ENCODE measurements at regions not wholly inside any gene's neighbourhood (a gene's known extent, or its start where the extent isn't known, plus 50 kb on each side); places are given as distances from the start of the nearest gene placed in this dataset.

- DNase-seq (ENCODE audit: low spot score in 2 of 2) (no peak), ATAC-seq (no peak)
- Mint-ChIP-seq H3K27ac (no peak overlapping the region), H3K9me3 (no peaks in the 10 kb centered on the region), H3K36me3 (no peaks in the 10 kb centered on the region)
Observed at GRCh38 chr13:105445796-105446195, 1089.7 kb downstream of the EFNB2 start.

- peak in 1 of 2 donors; percentile 60 for ATAC-seq
- no peak for DNase-seq (ENCODE audit: low spot score in 2 of 2)
- no peaks in the 10 kb centered on the region for H3K9me3 Mint-ChIP-seq
- no peak overlapping the region for H3K27ac Mint-ChIP-seq
- no peaks in the 10 kb centered on the region for H3K36me3 Mint-ChIP-seq
Observed at GRCh38 chr13:105442949-105443699, 1092.3 kb downstream of the EFNB2 start.

DNA sequence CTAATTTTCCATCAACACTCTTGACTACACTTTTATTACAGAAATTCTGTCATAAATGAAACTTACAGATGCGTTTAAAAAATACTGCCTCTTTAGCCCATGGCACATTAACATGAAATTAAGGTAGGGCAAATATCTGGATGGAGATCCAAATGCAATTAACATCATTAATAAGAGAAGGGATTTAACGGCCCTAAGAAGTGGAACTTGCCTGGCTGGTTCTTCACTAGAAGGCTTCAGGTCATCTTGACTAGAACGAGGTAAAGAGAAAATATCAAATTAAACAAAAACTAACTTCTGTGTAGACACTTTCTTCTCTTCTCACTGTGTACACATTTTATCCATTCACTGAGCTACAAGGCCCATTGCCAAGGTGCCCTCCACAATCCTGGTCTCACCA lies 1093.4 kb downstream of the EFNB2 start:
- no peak overlapping the region for H3K27ac Mint-ChIP-seq
- ATAC-seq, result no peak
- H3K36me3 Mint-ChIP-seq, result no peaks in the 10 kb centered on the region
- DNase-seq (ENCODE audit: low spot score in 2 of 2), result no peak
- H3K9me3 Mint-ChIP-seq, result no peaks in the 10 kb centered on the region

DNA sequence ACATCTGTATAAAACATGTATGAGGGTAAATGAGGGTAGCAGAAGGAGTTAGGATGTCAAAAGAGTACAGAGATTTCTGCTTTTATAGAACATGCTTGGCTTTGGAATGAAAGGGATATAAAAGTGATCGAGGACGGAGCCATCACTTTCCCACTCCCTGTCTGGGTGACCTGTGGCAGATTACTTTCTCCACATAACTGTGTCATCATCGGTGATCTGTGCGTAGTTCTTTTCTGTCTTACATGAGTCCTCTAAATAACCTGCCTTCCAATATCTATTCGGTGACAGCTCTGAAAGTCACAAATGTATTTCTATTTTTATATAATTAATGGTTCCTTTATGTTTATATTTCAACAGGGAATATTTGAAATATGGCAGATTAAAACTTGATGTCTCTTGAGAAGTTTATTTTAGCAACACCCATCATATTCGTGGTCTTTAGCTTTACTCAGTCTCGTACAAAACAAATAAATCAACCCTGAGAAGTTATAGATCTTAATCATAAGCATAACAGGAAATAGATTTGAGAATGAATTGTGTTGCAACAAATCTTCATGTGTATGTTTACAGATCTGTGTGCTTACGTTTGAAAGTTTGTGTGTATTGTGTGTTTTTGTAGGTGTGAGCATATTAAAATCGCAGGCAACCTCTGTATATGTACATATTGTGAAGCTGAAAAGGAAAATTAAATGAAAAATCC lies 1094.3 kb downstream of the EFNB2 start:
- no peak overlapping the region for H3K27ac Mint-ChIP-seq

GRCh38 chr13:105436943-105437342 lies 1098.5 kb downstream of the EFNB2 start:
- DNase-seq (ENCODE audit: low spot score in 2 of 2), result no peak
- no peak overlapping the region for H3K27ac Mint-ChIP-seq
- H3K9me3 Mint-ChIP-seq, result no peaks in the 10 kb centered on the region
- no peak for ATAC-seq
- H3K36me3 Mint-ChIP-seq, result no peaks in the 10 kb centered on the region

More for the DNA sequence above, 1094.3 kb downstream of the EFNB2 start:
- H3K9me3 Mint-ChIP-seq, result no peaks in the 10 kb centered on the region
- no peak for ATAC-seq
- DNase-seq (ENCODE audit: low spot score in 2 of 2), result no peak
- no peaks in the 10 kb centered on the region for H3K36me3 Mint-ChIP-seq

DNA sequence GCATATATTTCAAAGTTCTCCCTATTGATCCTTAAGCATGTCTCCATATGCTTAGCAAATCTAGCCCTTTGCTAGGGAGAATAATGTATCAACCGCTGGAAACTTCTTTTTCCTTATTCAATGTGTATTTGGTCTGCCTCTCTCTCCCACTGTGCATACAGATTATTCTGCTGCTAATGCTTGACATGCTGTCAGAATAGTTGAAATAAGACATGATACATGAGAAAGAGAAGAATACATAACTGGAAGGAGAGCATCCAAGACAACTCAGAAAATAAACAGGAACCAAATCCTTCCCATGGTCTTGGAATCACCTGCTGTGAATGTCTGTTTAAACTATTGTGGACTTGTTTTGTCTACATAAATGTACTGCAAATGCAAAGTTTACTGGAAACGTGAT lies 1103.0 kb downstream of the EFNB2 start:
- ATAC-seq, result no peak
- Mint-ChIP-seq H3K36me3 (no peaks in the 10 kb centered on the region), H3K27ac (no peak overlapping the region), H3K9me3 (no peaks in the 10 kb centered on the region)
- no peak for DNase-seq (ENCODE audit: low spot score in 2 of 2)

DNA sequence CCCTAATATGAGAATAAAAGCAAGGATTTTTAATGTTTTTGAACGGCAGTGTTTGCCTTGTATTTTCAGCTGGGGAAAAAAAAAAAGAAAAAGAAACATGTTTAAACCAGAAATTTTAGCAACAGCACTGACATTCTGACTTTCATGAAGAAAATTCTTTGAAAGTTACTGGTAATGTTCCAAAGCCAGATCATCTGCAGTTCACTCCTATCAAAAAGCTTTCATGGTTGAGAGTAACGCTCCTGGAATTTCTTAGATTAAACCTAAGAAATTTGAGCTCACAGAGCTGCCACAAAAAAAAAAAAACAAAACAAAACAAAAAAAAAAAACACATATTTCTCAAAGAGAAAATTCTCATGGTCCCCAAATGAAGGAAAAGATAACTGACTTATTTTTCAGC lies 1106.7 kb downstream of the EFNB2 start:
- no peak for DNase-seq (ENCODE audit: low spot score in 2 of 2)
- Mint-ChIP-seq H3K27ac (no peak overlapping the region), H3K9me3 (no peaks in the 10 kb centered on the region), H3K36me3 (no peaks in the 10 kb centered on the region)
- no peak for ATAC-seq

- no peak overlapping the region for H3K27ac Mint-ChIP-seq
- H3K9me3 Mint-ChIP-seq, result no peaks in the 10 kb centered on the region
- H3K36me3 Mint-ChIP-seq, result no peaks in the 10 kb centered on the region
- no peak for ATAC-seq
- no peak for DNase-seq (ENCODE audit: low spot score in 2 of 2)
Observed at GRCh38 chr13:105426441-105426840, 1109.0 kb downstream of the EFNB2 start.

GRCh38 chr13:105414639-105415038 lies 1120.8 kb downstream of the EFNB2 start:
- Mint-ChIP-seq H3K9me3 (peaks cover 0 to 3% of the 10 kb centered on the region in 2 donors), H3K36me3 (no peaks in the 10 kb centered on the region), H3K27ac (no peak overlapping the region)
- DNase-seq (ENCODE audit: low spot score in 2 of 2) (no peak), ATAC-seq (no peak)

DNA sequence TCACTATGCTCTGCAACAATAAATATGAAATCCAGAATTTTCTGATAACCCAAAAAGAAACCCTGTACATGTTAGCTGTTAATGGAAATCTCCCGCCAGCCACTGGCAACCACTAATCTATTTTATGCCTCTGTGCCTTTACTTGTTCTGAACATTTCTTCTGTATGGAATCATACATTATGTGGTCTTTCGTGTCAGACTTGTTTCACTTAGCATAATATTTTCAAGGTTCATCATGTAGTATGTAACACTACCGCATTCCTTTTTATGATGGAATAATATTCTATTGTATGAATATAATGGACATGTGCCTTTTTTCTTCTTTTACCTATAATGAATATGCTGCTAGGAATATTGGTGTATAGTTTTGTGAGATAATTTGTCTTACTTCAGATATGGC lies 1123.3 kb downstream of the EFNB2 start:
- Mint-ChIP-seq H3K27ac (no peak overlapping the region), H3K9me3 (no peaks in the 10 kb centered on the region), H3K36me3 (no peaks in the 10 kb centered on the region)
- ATAC-seq (no peak), DNase-seq (ENCODE audit: low spot score in 2 of 2) (no peak)

DNA sequence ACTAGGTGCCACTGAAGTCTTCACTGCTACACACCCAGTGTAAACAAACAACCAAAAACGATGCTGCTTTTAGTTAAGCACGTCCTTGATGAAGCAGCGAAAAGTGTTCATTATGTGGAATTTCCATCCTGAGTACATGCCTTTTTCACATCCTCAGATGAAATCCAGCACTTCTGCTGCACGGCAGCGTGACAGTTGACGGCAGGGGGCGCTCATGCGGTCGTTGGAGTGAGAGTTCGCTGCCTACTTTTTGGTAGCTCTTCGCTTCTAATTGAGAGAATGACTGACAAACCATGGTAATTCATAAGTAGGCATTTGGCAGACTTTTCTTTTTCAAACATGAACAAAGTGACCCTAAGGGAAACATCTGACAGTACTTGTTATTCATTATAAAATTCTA lies 1124.9 kb downstream of the EFNB2 start:
- H3K9me3 Mint-ChIP-seq, result no peaks in the 10 kb centered on the region
- ATAC-seq, result no peak

GRCh38 chr13:105406551-105406950 lies 1128.9 kb downstream of the EFNB2 start:
- Mint-ChIP-seq H3K9me3 (peaks cover 0 to 4% of the 10 kb centered on the region in 2 donors), H3K27ac (no peak overlapping the region), H3K36me3 (no peaks in the 10 kb centered on the region)
- no peak for ATAC-seq
- DNase-seq (ENCODE audit: low spot score in 2 of 2), result no peak

More for the DNA sequence above, 1124.9 kb downstream of the EFNB2 start:
- H3K27ac Mint-ChIP-seq, result no peak overlapping the region
- H3K36me3 Mint-ChIP-seq, result no peaks in the 10 kb centered on the region
- peak in 1 of 2 donors; percentile 36 for DNase-seq (ENCODE audit: low spot score in 2 of 2)

DNA sequence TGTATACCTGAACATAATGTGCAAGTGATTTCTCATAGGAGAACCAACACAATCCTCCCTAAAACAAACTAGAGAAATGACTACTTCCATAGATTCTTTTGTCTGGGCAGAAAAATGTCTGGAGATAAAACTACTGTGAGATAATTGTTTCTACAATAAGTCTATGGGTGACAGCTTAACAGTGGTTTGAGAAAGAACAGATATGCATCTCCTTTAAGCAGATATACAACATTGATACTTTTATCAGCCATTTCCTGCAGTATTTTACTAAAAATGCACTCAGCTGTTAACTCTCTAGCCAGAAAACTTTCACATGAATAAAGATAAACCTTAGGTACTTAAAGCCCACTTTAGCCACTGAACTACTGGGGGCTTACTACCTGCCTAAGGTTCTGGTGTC lies 1132.4 kb downstream of the EFNB2 start:
- DNase-seq (ENCODE audit: low spot score in 2 of 2), result no peak
- ATAC-seq, result no peak
- Mint-ChIP-seq H3K9me3 (peaks cover 4 to 5% of the 10 kb centered on the region in 2 donors), H3K36me3 (no peaks in the 10 kb centered on the region), H3K27ac (no peak overlapping the region)

GRCh38 chr13:105395041-105395440 lies 1140.4 kb downstream of the EFNB2 start:
- Mint-ChIP-seq H3K9me3 (peaks cover 4 to 5% of the 10 kb centered on the region in 2 donors), H3K36me3 (no peaks in the 10 kb centered on the region), H3K27ac (no peak overlapping the region)
- DNase-seq (ENCODE audit: low spot score in 2 of 2) (no peak), ATAC-seq (no peak)

GRCh38 chr13:105389373-105389772 lies 1146.1 kb downstream of the EFNB2 start:
- DNase-seq (ENCODE audit: low spot score in 2 of 2) (no peak), ATAC-seq (no peak)
- H3K9me3 Mint-ChIP-seq, result peaks cover 0 to 4% of the 10 kb centered on the region in 2 donors
- H3K36me3 Mint-ChIP-seq, result no peaks in the 10 kb centered on the region
- no peak overlapping the region for H3K27ac Mint-ChIP-seq

DNA sequence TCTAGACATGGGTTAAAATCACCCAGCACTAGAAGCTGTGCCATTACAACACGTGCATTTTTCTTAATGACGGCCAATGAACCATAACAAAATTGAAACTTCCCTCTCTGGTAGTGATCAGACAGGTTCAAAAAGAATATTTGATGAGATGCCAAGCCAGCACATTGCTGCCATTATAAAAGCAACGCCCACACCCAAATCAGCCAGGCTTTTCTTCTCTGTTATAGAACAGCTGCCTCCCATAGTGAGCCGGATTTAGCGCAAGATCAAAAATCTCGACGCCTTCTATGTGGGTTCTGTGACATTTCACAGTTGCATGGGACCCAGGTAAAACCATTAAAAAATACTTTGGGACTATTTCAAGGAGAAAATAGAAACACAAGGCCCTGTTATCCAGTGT lies 1158.0 kb downstream of the EFNB2 start:
- Mint-ChIP-seq H3K36me3 (no peaks in the 10 kb centered on the region), H3K9me3 (peaks cover 4% of the 10 kb centered on the region in 2 donors), H3K27ac (no peak overlapping the region)
- DNase-seq (ENCODE audit: low spot score in 2 of 2), result no peak
- no peak for ATAC-seq

- ATAC-seq (no peak), DNase-seq (ENCODE audit: low spot score in 2 of 2) (no peak)
Observed at GRCh38 chr13:105370011-105370650, 1165.3 kb downstream of the EFNB2 start.

More at GRCh38 chr13:105370011-105370650, 1165.3 kb downstream of the EFNB2 start:
- H3K9me3 Mint-ChIP-seq, result no peaks in the 10 kb centered on the region
- H3K27ac Mint-ChIP-seq, result no peak overlapping the region
- no peaks in the 10 kb centered on the region for H3K36me3 Mint-ChIP-seq

Data from activated naive CD4-positive, alpha-beta T cell treated with anti-CD3 and anti-CD28 coated beads, Interleukin-2, amount 50 U/mL, for 72 hours (primary cell).